ENCODE measurements at regions not wholly inside any gene's neighbourhood (a gene's known extent, or its start where the extent isn't known, plus 50 kb on each side); places are given as distances from the start of the nearest gene placed in this dataset.

DNA sequence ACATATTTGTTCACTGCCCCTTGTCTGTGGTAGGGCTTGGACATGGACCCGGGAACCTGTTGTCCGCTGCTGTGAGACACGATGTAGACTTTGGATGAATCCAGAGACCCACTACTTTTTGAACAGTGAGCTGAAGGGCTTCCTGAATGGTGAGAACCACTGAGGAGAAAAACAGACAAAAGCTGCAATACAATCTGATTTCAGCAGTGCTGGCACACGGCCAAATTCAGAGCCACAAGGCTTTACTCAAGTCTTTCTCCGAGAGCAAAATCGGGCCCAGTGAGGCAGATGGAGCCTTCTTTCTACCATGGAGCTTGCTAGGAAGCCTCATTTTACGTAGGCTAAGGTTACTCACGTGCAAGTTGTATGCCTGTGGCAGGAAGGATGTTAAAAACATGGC lies 197.6 kb downstream of the SIPA1L2 start:
- TF ChIP-seq, protein P1, sequence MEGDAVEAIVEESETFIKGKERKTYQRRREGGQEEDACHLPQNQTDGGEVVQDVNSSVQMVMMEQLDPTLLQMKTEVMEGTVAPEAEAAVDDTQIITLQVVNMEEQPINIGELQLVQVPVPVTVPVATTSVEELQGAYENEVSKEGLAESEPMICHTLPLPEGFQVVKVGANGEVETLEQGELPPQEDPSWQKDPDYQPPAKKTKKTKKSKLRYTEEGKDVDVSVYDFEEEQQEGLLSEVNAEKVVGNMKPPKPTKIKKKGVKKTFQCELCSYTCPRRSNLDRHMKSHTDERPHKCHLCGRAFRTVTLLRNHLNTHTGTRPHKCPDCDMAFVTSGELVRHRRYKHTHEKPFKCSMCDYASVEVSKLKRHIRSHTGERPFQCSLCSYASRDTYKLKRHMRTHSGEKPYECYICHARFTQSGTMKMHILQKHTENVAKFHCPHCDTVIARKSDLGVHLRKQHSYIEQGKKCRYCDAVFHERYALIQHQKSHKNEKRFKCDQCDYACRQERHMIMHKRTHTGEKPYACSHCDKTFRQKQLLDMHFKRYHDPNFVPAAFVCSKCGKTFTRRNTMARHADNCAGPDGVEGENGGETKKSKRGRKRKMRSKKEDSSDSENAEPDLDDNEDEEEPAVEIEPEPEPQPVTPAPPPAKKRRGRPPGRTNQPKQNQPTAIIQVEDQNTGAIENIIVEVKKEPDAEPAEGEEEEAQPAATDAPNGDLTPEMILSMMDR (IDR thresholded peaks at IDR 0.05): no peak
- no peak for TF ChIP-seq POLR2AphosphoS5 (IDR thresholded peaks at IDR 0.05; ENCODE audit: low read depth, low read length)
- TF ChIP-seq TCF7L2 (IDR thresholded peaks at IDR 0.05; ENCODE audit: low read depth, low read length): no peak
- TF ChIP-seq SIN3A (IDR thresholded peaks at IDR 0.05; ENCODE audit: borderline replicate concordance, insufficient read depth, low read depth, low read length): no peak
